Right ventricle myocardium inferior (tissue), 1 donor: ENCODE measurements at regions not wholly inside any gene's neighbourhood (a gene's known extent, or its start where the extent isn't known, plus 50 kb on each side); places are given as distances from the start of the nearest gene placed in this dataset.
"Not testable (repeated sequence)": the region's sequence is repeated elsewhere in the genome, so short reads cannot be mapped to it uniquely, and the experiment has no call there.

ENCODE experiments used
- ATAC-seq: fragments of 200-7000 bp; cut with Tn5 transposase; one replicate; pipeline ENCODE4 v1.9.1; 2020; ENCODE audit warnings: mild to moderate bottlenecking, moderate library complexity
- DNase-seq: peaks from one replicate; pipeline ENCODE4 v3.0.0; 2021; ENCODE audit errors: missing footprints
- intact Hi-C: fragments of 100-400 bp; cut with DNase I; formaldehyde crosslinking; loops from one replicate; pipeline ENCODE4 v1.11.0; 2022
- donor health status: DM: no; HTN: yes; CAD: no; lungs with severe emphysema.

DNA sequence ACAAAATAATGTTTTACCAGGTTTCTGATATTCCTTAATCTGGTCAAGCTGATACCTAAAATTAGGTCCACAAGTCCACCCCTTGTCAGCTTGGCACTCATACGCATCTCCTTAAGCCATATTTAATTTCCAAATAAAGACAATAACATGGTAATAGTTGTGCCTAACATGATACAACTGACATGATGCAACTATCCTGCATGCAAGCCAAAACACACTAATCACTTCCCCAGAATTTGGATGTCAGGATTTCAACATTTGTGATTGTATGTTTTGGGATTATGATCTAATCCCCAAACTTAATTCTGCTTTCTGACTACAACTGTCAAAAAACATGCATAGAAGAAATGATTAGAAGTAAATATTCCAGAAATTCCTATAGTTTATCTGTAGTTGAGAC is 174.4 kb upstream of the ZNF92 start:
- intact Hi-C loops, ATAC-seq, DNase-seq: not testable (repeated sequence)

DNA sequence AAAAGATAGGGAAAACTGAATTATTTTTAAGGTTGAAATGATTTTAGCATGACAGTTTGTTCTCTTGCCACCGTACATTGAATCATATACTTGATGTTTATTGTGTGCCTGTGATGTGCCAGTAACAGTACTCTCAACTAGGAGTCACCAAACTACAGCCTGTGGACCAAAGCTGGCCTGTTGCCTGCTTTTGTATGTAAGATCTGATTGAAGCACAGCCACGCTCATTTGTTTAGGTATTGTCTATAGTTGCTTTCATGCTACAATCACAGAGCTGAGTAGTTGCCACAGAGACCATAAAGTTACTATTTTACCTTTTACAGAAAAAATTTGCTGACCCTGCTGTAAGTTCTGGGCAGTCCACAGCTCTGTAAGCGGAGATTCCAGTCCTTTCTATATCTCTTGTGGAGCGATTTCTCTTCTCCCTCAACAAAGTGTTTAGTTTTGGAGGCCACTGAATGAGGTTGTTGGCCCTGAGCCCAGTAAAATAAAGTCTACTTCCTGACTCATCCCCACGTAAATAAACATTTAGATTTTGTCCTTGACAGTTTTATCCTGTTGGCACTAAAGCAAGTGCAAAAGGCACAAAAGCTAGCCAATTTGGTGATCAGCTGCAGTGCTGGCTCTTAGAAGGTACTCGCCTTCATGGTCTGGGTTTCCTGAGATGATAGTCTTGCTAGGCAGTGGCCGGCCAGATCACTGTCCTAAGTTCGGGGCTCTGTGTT is 180.2 kb upstream of the ZNF92 start:
- DNase-seq, ATAC-seq, intact Hi-C loops: not testable (repeated sequence)

DNA sequence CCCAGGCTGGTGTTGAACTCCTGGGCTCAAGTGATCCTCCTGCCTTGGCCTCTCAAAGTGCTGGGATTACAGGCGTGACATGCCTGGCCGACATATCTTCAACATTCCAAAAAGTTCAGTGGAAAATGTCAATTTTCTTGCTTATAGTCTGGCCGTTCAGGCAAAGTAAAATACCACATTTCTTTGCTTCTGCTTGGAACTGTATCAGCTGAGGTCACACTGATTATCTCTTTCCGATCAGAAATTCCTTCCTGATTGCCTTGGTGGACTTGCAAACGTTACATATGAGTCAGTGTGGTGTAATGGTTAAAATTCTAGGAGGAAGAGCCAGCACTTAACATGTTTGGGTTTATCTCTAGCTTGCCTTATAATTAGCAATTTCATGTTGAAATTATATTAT is 170.6 kb upstream of the ERV3-1 start:
- DNase-seq, ATAC-seq, intact Hi-C loops: not testable (repeated sequence)

DNA sequence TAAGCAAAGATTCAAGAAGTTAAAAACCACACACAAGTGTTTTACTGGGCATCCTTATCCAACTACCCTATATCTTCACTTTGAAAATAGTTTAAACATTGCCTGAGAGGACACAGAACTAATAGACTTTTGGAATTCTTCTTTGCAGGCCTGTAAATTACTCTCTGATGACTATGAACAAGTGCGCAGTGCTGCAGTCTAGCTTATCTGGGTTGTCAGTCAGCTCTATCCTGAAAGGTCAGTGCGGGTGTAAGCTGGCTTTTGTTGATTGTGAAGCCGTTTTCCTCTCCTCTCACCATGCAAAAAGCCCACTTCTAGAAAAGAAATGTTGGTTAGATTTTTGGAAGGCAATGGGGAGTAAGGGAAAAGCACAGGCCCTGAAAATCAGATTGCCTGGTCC is 143.6 kb upstream of the ERV3-1 start:
- DNase-seq, intact Hi-C loops, ATAC-seq: not testable (repeated sequence)

DNA sequence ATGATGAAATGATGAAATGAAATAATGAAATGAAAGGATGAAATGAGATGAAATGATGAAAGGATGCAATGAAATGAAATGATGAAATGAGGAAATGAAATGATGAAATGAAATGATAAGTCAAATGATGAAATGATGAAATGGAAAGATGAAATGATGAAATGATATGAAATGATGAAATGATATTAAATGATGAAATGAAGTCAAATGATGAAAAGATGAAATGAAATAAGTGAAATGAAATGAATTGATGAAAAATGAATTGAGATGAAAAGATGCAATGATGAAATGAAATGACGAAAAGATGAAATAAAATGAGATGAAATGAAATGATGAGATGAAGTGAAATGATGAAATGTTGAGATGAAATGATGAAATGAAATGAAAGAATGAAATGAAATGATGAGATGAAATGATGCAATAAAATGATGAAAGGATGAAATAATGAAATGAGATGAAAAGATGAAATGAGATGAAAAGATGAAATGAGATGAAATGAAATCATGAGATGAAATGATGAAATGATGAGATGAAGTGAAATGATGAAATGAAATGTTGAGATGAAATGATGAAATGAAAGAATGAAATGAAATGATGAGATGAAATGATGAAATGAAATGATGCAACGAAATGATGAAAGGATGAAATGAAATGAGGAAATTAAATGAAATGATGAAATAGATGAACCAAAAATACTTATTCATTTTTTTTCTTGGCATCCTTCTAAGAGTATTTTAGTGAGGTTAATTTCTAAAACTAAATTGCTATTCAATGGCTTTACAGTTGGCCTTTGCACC is 139.8 kb upstream of the ERV3-1 start:
- ATAC-seq, DNase-seq, intact Hi-C loops: not testable (repeated sequence)

DNA sequence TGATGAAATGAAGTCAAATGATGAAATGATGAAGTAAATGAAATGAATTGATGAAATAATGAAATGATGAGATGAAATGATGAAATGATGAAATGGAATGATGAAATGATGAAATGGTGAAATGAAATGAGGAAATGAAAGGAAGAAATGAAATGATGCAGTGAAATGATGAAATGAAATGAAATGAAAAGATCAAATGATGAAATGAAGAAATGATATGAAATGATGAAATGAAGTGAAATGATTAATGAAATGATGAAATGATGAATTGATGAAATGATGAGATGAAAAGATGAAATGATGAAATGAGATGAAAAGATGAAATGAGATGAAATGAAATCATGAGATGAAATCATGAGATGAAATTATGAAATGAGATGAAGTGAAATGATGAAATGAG is 139.2 kb upstream of the ERV3-1 start:
- intact Hi-C loops, ATAC-seq, DNase-seq: not testable (repeated sequence)

DNA sequence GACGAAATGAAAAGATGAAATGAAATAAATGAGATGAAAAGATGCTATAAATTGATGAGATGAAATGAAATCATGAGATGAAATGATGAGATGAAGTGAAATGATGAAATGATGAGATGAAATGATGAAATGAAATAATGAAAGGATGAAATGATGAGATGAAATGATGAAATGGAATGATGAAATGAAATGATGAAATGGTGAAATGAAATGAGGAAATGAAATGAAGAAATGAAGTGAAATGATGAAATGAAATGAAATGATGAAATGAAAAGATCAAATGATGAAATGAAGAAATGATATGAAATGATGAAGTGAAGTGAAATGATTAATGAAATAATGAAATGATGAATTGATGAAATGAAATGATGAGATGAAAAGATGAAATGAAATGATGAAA is 138.5 kb upstream of the ERV3-1 start:
- intact Hi-C loops, ATAC-seq, DNase-seq: not testable (repeated sequence)

DNA sequence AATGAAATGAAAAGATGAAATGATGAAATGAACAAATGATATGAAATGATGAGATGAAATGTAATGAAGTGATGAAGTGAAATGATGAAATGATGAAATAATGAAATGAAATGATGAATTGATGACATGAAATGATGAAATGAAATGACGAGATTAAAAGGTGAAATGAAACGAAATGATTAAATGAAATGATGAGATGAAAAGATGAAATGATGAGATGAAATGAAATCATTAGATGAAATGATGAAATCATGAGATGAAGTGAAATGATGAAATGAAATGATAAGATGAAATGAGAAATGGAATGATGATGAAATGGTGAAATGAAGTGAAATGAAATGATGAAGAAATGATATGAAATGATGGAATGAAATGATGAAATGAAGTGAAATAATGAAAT is 138.1 kb upstream of the ERV3-1 start:
- intact Hi-C loops, DNase-seq, ATAC-seq: not testable (repeated sequence)

DNA sequence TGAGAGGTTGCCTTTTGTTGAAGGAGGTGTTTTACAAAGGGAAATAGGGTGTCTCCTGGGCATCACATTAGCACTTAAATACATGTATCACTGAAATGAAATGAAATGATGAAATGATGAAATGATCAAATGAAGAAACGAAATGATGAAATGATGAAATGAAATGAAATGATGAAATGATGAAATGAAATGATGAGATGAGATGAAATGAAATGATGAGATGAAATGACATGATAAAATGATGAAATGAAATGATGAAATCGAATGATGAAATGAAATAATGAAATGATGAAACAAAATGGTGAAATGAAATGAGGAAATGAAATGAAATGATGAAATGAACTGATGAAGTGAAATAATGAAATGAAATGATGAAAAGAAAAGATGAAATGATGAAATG is 137.6 kb upstream of the ERV3-1 start:
- ATAC-seq, intact Hi-C loops, DNase-seq: not testable (repeated sequence)

DNA sequence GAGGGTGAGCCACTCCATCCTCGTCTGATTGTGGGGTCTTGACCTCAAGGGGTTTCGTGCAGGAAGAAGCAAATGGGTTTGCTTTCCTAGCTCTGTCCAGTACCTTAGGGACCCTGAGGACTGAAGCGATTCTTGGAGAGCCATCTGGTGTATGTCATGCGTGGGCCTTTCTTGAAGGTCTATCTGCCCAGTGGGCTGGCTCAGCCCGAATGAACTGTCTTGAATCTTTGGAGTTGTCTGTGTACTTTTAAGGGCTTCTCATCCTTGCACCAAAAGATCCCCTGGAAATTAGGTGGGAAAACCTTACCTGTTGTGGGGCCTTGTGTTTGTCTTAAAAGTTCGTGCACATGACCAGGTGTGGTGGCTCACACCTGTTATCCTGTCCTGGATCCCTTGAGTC is 135.4 kb upstream of the ERV3-1 start:
- intact Hi-C loops, ATAC-seq: not testable (repeated sequence)
- DNase-seq = peak; percentile 57

DNA sequence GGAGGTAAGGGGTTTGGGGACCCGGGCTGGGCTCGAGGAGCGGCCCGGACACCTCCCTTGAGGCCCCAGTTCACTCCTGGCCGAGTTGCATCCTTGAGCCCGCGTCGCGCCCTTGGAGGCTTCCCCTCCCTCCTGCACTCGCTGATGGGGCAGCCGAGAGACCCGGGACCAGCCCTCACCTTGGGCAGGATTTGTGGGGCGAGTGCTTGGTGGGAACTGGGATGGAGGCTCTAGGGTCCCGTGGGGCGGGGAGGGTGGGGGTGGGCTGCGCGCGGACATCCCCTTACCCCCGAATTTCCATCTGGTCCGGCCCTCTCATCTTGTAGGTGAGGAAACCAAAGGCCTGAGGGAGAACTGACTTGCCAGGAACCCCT is 134.9 kb upstream of the ERV3-1 start:
- ATAC-seq, intact Hi-C loops: not testable (repeated sequence)
- DNase-seq = peak; percentile 56

DNA sequence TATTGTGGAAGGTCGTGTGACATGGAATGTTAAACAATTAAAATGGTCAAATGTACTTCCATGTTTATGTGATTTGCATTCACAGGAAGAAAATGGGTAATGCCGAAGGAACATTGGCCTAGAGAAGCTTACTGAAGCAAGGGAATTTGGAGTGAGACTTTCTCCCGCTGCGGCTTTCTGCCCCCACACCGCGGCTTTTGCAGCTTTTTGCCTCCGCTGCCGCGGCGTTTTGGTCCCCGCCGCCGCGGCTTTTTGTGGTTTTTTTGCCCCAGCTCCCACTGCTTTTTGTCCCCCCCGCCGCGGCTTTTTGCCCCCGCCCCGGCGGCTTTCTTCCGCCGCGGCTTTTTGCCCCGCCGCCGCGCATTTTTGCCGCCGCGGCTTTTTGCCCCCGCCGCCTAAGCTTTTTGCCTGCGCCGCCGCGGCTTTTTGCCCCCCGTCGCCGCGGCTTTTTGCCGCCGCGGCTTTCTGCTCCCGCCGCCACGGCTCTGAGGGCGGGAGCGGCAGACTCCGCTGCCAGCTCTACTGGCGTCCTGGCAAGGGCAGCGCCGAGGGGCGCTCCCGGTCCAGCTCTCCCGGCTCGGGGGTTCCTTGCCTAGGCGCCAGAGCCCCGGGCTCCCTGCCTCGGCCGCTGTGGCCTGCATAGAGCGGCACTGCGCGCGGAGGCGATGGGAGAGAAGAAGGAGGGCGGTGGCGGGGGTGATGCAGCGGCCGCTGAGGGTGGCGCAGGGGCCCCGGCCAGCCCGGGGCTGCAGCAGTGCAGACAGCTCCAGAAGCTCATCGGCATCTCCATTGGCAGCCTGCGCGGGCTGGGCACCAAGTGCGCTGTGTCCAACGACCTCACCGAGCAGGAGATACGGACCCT is 134.3 kb upstream of the ERV3-1 start:
- ATAC-seq, DNase-seq, intact Hi-C loops: not testable (repeated sequence)

DNA sequence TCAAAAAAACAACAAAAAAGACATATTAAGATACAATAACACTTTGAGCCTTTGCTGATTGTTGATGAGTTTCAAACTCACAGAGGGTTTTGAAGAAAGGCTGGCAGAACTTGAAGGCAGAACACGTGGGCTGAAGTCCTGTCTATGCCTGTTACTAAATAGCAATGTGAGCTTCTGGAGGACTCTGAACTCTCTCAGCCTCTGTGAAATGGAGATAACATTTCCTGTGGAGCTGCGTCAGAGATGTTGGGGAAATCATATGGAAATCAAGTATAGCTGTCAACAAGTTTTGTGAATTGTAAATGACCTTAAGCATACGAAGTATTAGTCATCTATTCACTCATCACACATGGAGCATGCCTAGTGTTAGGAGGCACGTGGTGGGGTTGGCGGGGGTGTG is 130.4 kb upstream of the ERV3-1 start:
- DNase-seq, ATAC-seq: not testable (repeated sequence)

DNA sequence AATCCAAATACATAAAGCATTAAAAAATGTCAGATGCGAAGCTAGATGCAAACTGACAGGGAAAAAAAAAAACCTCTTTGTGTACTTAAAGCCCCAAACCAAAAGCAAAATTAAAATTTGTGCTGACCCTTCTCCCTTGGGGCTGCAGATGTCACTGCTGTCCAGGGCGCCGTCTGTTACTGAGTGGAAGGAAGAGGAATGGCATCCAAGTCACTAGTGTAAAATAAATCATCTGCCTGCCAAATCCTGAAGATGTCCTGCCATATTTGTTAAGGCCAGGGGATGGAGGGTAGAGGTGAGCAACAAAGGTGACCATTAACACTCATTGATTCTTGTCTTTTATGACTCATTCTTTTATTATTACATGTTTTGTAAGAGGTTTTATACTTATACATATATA is 126.6 kb upstream of the ERV3-1 start:
- ATAC-seq, intact Hi-C loops: not testable (repeated sequence)

More for the DNA sequence above, 130.4 kb upstream of the ERV3-1 start:
- intact Hi-C loops = not testable (repeated sequence)

DNA sequence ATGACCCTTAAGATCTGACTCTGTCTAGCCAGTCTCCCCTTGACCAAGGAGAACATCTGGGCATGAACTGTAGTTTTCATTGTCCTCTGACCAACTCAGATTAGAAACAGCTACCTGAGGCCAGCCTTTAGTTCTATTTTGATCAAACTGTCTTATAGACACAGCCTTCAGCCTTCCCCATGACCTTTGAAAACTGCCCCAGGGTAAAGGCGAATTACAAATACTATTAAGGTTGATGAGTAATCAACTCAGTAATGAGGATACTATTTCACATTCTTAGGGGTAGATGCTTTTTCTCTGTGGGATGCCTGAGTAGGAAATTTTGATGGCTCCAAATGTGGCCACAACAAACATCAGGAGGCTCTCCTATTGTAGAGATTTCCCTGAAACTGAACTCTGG is 125.8 kb upstream of the ERV3-1 start:
- ATAC-seq, DNase-seq, intact Hi-C loops: not testable (repeated sequence)

More for the DNA sequence above, 126.6 kb upstream of the ERV3-1 start:
- DNase-seq = not testable (repeated sequence)

DNA sequence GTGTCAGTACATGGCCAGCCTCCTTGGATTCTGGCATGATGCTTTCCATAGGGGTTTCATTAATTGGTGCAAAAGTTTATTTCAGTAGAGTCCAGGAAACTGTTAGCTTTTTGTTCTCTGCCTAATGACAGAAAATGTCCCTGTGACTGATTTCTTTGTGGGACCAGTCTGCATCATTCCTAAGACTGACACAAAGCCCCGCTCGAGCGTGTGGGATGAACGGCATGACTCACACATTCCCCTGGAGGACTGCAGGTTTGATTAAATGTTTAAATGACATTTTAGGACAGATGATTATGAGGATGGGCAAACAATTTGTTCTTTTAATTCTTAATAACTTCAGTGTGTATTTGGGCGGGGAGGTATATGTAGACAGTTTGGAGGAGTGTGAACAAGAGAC is 120.9 kb upstream of the ERV3-1 start:
- DNase-seq, ATAC-seq, intact Hi-C loops: not testable (repeated sequence)

DNA sequence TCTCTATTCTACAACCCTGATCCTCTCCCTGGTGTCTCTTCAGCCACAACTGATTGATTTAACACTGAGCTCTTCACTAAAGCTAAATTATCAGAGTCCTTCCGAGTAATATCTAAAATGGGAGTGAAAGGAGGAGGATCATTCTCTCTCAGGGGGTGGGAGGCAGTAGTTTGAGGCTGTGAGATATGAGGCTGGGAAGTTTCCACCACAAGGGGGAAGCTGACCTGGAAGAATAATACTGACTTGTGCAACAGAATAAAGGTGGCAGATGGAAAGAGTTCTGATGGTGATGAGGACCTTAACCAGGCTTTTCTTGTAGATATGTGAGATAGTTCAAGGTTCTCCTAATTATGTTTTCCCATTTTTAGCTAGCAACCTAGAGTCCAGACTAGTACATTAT is 118.1 kb upstream of the ERV3-1 start:
- ATAC-seq, DNase-seq, intact Hi-C loops: not testable (repeated sequence)

DNA sequence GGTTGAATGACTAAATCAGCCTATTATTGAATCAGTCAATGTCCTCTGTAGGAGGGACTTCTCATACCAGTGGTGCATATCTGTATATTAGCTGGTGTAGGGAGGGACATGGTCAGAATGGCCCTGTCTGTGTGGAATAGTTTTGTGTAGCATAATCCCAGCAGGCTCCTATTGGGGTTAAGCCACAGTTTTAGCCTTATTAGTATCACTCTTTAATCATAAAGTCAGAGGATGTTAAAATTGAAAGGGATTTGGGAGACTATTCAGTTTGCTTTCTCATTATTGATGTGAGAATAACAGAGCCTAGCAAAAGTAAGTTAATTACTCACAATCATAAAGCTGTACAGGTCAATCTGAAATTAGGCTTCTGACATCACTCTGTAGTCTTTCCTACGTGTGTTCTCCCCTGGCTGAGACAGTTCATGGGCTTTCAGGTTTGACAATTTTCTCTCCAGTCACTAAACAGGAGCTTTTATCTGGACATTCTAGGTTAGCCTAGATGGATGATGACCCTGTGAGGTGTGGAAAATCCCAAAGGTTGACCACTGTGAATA is 99.2 kb upstream of the ERV3-1 start:
- intact Hi-C loops, DNase-seq, ATAC-seq: not testable (repeated sequence)
